ENCODE measurements at regions not wholly inside any gene's neighbourhood (a gene's known extent, or its start where the extent isn't known, plus 50 kb on each side); places are given as distances from the start of the nearest gene placed in this dataset.
"Not testable (repeated sequence)": the region's sequence is repeated elsewhere in the genome, so short reads cannot be mapped to it uniquely, and the experiment has no call there.

- no peak for DNase-seq (ENCODE audit: low spot score)
These were observed 315.4 kb upstream of the ADCY2 start for GRCh38 chr5:7080501-7080900.

GRCh38 chr5:7087719-7088297, 308.1 kb upstream of the ADCY2 start:
- DNase-seq (ENCODE audit: low spot score) = no peak

- no peak for DNase-seq (ENCODE audit: low spot score)
These were observed 307.1 kb upstream of the ADCY2 start for GRCh38 chr5:7088849-7089248.

- DNase-seq (ENCODE audit: low spot score) = no peak
These were observed 301.3 kb upstream of the ADCY2 start for GRCh38 chr5:7094626-7095025.

- no peak for DNase-seq (ENCODE audit: low spot score)
These were observed 299.6 kb upstream of the ADCY2 start for GRCh38 chr5:7096294-7096693.

- no peak for DNase-seq (ENCODE audit: low spot score)
These were observed 290.6 kb upstream of the ADCY2 start for GRCh38 chr5:7105358-7105757.

GRCh38 chr5:7117961-7118360, 278.0 kb upstream of the ADCY2 start:
- no peak for DNase-seq (ENCODE audit: low spot score)

GRCh38 chr5:7131680-7132079, 264.3 kb upstream of the ADCY2 start:
- no peak for DNase-seq (ENCODE audit: low spot score)

- no peak for DNase-seq (ENCODE audit: low spot score)
These were observed 249.1 kb upstream of the ADCY2 start for GRCh38 chr5:7146886-7147285.

- DNase-seq (ENCODE audit: low spot score) = no peak
These were observed 238.9 kb upstream of the ADCY2 start for GRCh38 chr5:7157083-7157482.

GRCh38 chr5:7169240-7169878, 226.6 kb upstream of the ADCY2 start:
- DNase-seq (ENCODE audit: low spot score) = no peak

GRCh38 chr5:7170785-7171184, 225.2 kb upstream of the ADCY2 start:
- not testable (repeated sequence) for DNase-seq (ENCODE audit: low spot score)

- no peak for DNase-seq (ENCODE audit: low spot score)
These were observed 216.6 kb upstream of the ADCY2 start for GRCh38 chr5:7179364-7179763.

GRCh38 chr5:7181841-7182240, 214.1 kb upstream of the ADCY2 start:
- DNase-seq (ENCODE audit: low spot score) = no peak

- DNase-seq (ENCODE audit: low spot score) = no peak
These were observed 210.2 kb upstream of the ADCY2 start for GRCh38 chr5:7185742-7186141.

GRCh38 chr5:7186818-7187217, 209.1 kb upstream of the ADCY2 start:
- DNase-seq (ENCODE audit: low spot score) = no peak

GRCh38 chr5:7190712-7191250, 205.2 kb upstream of the ADCY2 start:
- no peak for DNase-seq (ENCODE audit: low spot score)

GRCh38 chr5:7192016-7192415, 203.9 kb upstream of the ADCY2 start:
- DNase-seq (ENCODE audit: low spot score) = no peak

- no peak for DNase-seq (ENCODE audit: low spot score)
These were observed 193.1 kb upstream of the ADCY2 start for GRCh38 chr5:7202846-7203245.

- DNase-seq (ENCODE audit: low spot score) = no peak
These were observed 188.0 kb upstream of the ADCY2 start for GRCh38 chr5:7207979-7208378.

GRCh38 chr5:7208938-7209337, 187.0 kb upstream of the ADCY2 start:
- no peak for DNase-seq (ENCODE audit: low spot score)

GRCh38 chr5:7209658-7210057, 186.3 kb upstream of the ADCY2 start:
- no peak for DNase-seq (ENCODE audit: low spot score)

GRCh38 chr5:7210549-7210948, 185.4 kb upstream of the ADCY2 start:
- DNase-seq (ENCODE audit: low spot score) = no peak

GRCh38 chr5:7213525-7213924, 182.4 kb upstream of the ADCY2 start:
- no peak for DNase-seq (ENCODE audit: low spot score)
